ENCODE measurements at regions not wholly inside any gene's neighbourhood (a gene's known extent, or its start where the extent isn't known, plus 50 kb on each side); places are given as distances from the start of the nearest gene placed in this dataset.

- no peak for TF ChIP-seq CUX1 (IDR thresholded peaks at IDR 0.05; ENCODE audit: insufficient replicate concordance, low read depth, low read length)
- TF ChIP-seq SRF (IDR thresholded peaks at IDR 0.05; ENCODE audit: low read depth in 2 of 2, low read length in 2 of 2): no peak
- TF ChIP-seq REST (IDR thresholded peaks at IDR 0.05; ENCODE audit: low read depth, low read length): no peak
- no peak for TF ChIP-seq POLR2A (IDR thresholded peaks at IDR 0.05; ENCODE audit: low read depth, low read length)
- TF ChIP-seq HDAC2 (IDR thresholded peaks at IDR 0.05): no peak
These were observed 77.0 kb upstream of the PRR23C start for GRCh38 chr3:139121513-139122220.

Data from GM12878 (cell line).